ENCODE measurements at regions not wholly inside any gene's neighbourhood (a gene's known extent, or its start where the extent isn't known, plus 50 kb on each side); places are given as distances from the start of the nearest gene placed in this dataset.

GRCh38 chr5:136890431-136891148, 525.2 kb upstream of the TRPC7 start:
- TF ChIP-seq CTCF (IDR thresholded peaks at IDR 0.05) (no peak), POLR2A (IDR thresholded peaks at IDR 0.05) (no peak), POLR2AphosphoS5 (IDR thresholded peaks at IDR 0.05) (no peak), EP300 (IDR thresholded peaks at IDR 0.05) (no peak)
